ENCODE measurements at regions not wholly inside any gene's neighbourhood (a gene's known extent, or its start where the extent isn't known, plus 50 kb on each side); places are given as distances from the start of the nearest gene placed in this dataset.

DNA sequence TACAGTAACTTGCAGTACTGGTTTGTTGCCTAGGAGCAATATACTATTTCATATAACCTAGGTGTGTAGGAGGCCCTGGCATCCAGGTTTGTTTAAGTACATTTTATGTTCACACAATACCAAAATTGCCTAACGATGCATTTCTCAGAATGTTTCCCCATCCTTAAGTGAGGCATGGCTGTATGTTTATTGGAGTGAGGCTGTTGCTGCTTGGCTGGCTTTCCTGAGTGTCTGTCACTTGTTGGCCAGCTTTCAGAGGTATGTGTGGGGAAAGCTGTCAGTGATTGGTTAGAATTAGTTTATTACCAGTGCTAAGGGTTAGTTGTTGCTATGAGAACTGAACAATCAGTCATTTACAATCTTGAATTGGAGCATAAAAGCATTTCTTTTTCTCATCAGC is 154.1 kb upstream of the CDH12 start:
- TF ChIP-seq EZH2 (IDR thresholded peaks at IDR 0.05; ENCODE audit: borderline replicate concordance) = no peak
- TF ChIP-seq, protein P1, sequence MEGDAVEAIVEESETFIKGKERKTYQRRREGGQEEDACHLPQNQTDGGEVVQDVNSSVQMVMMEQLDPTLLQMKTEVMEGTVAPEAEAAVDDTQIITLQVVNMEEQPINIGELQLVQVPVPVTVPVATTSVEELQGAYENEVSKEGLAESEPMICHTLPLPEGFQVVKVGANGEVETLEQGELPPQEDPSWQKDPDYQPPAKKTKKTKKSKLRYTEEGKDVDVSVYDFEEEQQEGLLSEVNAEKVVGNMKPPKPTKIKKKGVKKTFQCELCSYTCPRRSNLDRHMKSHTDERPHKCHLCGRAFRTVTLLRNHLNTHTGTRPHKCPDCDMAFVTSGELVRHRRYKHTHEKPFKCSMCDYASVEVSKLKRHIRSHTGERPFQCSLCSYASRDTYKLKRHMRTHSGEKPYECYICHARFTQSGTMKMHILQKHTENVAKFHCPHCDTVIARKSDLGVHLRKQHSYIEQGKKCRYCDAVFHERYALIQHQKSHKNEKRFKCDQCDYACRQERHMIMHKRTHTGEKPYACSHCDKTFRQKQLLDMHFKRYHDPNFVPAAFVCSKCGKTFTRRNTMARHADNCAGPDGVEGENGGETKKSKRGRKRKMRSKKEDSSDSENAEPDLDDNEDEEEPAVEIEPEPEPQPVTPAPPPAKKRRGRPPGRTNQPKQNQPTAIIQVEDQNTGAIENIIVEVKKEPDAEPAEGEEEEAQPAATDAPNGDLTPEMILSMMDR (IDR thresholded peaks at IDR 0.05; ENCODE audit: poor library complexity) = no peak

Data from hepatocyte (in vitro differentiated cells).